ENCODE measurements at regions not wholly inside any gene's neighbourhood (a gene's known extent, or its start where the extent isn't known, plus 50 kb on each side); places are given as distances from the start of the nearest gene placed in this dataset.

- Histone ChIP-seq H3K27me3 (ENCODE audit: control insufficient read depth, insufficient read depth, low read length) (no peaks in the 10 kb centered on the region), H3K4me3 (ENCODE audit: low read depth, low read length) (no peak overlapping the region), H3K36me3 (ENCODE audit: control insufficient read depth, insufficient read depth, low read length) (no peaks in the 10 kb centered on the region)
- no peak for DNase-seq (ENCODE audit: low read depth)
- no peak for TF ChIP-seq CTCF (IDR thresholded peaks at IDR 0.05; ENCODE audit: insufficient read depth, low read length, poor library complexity, severe bottlenecking)
Measured at GRCh38 chr17:13067629-13068303, 49.9 kb upstream of the ELAC2 start.

Measured in kidney epithelial cell (primary cell).